GM19239 (cell line): ENCODE measurements at regions not wholly inside any gene's neighbourhood (a gene's known extent, or its start where the extent isn't known, plus 50 kb on each side); places are given as distances from the start of the nearest gene placed in this dataset.

Source experiments
- DNase-seq: peaks from one replicate; pipeline ENCODE4 v3.0.0; 2011; ENCODE audit warnings: low spot score; ENCODE audit not compliant: insufficient read length
- FAIRE-seq: peaks from 2 replicates; lab custom pipeline; 2011; peaks lifted over from hg19 to GRCh38; lab: Jason Lieb, UNC

GRCh38 chr4:123249821-123250220, 146.8 kb upstream of the SPRY1 start:
- no peak for FAIRE-seq
- no peak for DNase-seq

GRCh38 chr4:123250843-123251242, 145.8 kb upstream of the SPRY1 start:
- no peak for DNase-seq
- no peak for FAIRE-seq

- FAIRE-seq (no peak), DNase-seq (no peak)
These were observed 140.6 kb upstream of the SPRY1 start for GRCh38 chr4:123255971-123256370.

- FAIRE-seq (peak; percentile 49), DNase-seq (no peak)
These were observed 139.7 kb upstream of the SPRY1 start for GRCh38 chr4:123256901-123257300.

GRCh38 chr4:123257591-123257990, 139.0 kb upstream of the SPRY1 start:
- no peak for FAIRE-seq

GRCh38 chr4:123259676-123260646, 136.6 kb upstream of the SPRY1 start:
- no peak for FAIRE-seq
- DNase-seq: no peak

More at GRCh38 chr4:123257591-123257990, 139.0 kb upstream of the SPRY1 start:
- DNase-seq: no peak

- DNase-seq (no peak), FAIRE-seq (no peak)
These were observed 135.9 kb upstream of the SPRY1 start for GRCh38 chr4:123260653-123261052.

- FAIRE-seq (no peak), DNase-seq (no peak)
These were observed 134.5 kb upstream of the SPRY1 start for GRCh38 chr4:123262080-123262479.

- FAIRE-seq: peak; percentile 28
These were observed 131.2 kb upstream of the SPRY1 start for GRCh38 chr4:123265443-123265842.

GRCh38 chr4:123266221-123266620, 130.4 kb upstream of the SPRY1 start:
- DNase-seq: no peak
- FAIRE-seq: no peak

More at GRCh38 chr4:123265443-123265842, 131.2 kb upstream of the SPRY1 start:
- DNase-seq: no peak

GRCh38 chr4:123278755-123279154, 117.8 kb upstream of the SPRY1 start:
- no peak for FAIRE-seq
- DNase-seq: no peak

GRCh38 chr4:123283371-123283895, 113.2 kb upstream of the SPRY1 start:
- no peak for DNase-seq
- FAIRE-seq: no peak

GRCh38 chr4:123284168-123284567, 112.4 kb upstream of the SPRY1 start:
- FAIRE-seq: no peak
- DNase-seq: no peak

- no peak for DNase-seq
- FAIRE-seq: no peak
These were observed 109.6 kb upstream of the SPRY1 start for GRCh38 chr4:123286903-123287466.

GRCh38 chr4:123288309-123289025, 108.1 kb upstream of the SPRY1 start:
- DNase-seq: no peak
- FAIRE-seq: peak; percentile 76

- FAIRE-seq (no peak), DNase-seq (no peak)
These were observed 105.3 kb upstream of the SPRY1 start for GRCh38 chr4:123291329-123291728.

GRCh38 chr4:123297836-123298235, 98.8 kb upstream of the SPRY1 start:
- no peak for DNase-seq
- no peak for FAIRE-seq

- DNase-seq (no peak), FAIRE-seq (no peak)
These were observed 98.3 kb upstream of the SPRY1 start for GRCh38 chr4:123298261-123298660.

GRCh38 chr4:123298801-123299200, 97.8 kb upstream of the SPRY1 start:
- no peak for DNase-seq
- no peak for FAIRE-seq

- DNase-seq (no peak), FAIRE-seq (no peak)
These were observed 97.3 kb upstream of the SPRY1 start for GRCh38 chr4:123299212-123299691.
